HG03039 (cell line): ENCODE measurements at regions not wholly inside any gene's neighbourhood (a gene's known extent, or its start where the extent isn't known, plus 50 kb on each side); places are given as distances from the start of the nearest gene placed in this dataset.

ENCODE experiments used
- ATAC-seq: cut with Tn5 transposase; IDR thresholded peaks from one replicate; pipeline ENCODE4 v1.9.1; 2021; ENCODE audit warnings: mild to moderate bottlenecking, moderate library complexity; ENCODE audit not compliant: unreplicated experiment

- no peak for ATAC-seq
Observed at GRCh38 chr18:24560511-24560981, 100.1 kb downstream of the HRH4 start.

GRCh38 chr18:24561369-24561965, 101.0 kb downstream of the HRH4 start:
- ATAC-seq, result no peak

GRCh38 chr18:24567199-24567598, 106.8 kb downstream of the HRH4 start:
- ATAC-seq, result no peak

- no peak for ATAC-seq
Observed at GRCh38 chr18:24570716-24571115, 110.3 kb downstream of the HRH4 start.

- no peak for ATAC-seq
Observed at GRCh38 chr18:24582771-24583170, 122.3 kb downstream of the HRH4 start.

GRCh38 chr18:24584205-24584604, 123.8 kb downstream of the HRH4 start:
- ATAC-seq, result no peak

GRCh38 chr18:24584813-24585212, 124.4 kb downstream of the HRH4 start:
- ATAC-seq, result no peak

GRCh38 chr18:24585996-24586566, 125.6 kb downstream of the HRH4 start:
- ATAC-seq, result no peak

GRCh38 chr18:24586662-24587360, 126.4 kb downstream of the HRH4 start:
- no peak for ATAC-seq

GRCh38 chr18:24588440-24588839, 128.0 kb downstream of the HRH4 start:
- no peak for ATAC-seq

- no peak for ATAC-seq
Observed at GRCh38 chr18:24590946-24591345, 130.5 kb downstream of the HRH4 start.

GRCh38 chr18:24593401-24593800, 133.0 kb downstream of the HRH4 start:
- no peak for ATAC-seq

- ATAC-seq, result no peak
Observed at GRCh38 chr18:24593886-24594285, 133.4 kb downstream of the HRH4 start.

GRCh38 chr18:24595561-24596031, 135.2 kb downstream of the HRH4 start:
- no peak for ATAC-seq

- ATAC-seq, result no peak
Observed at GRCh38 chr18:24600076-24600654, 139.7 kb downstream of the HRH4 start.

- no peak for ATAC-seq
Observed at GRCh38 chr18:24601585-24601984, 141.1 kb downstream of the HRH4 start.

- no peak for ATAC-seq
Observed at GRCh38 chr18:24602201-24602600, 141.8 kb downstream of the HRH4 start.

GRCh38 chr18:24603151-24603550, 142.7 kb downstream of the HRH4 start:
- ATAC-seq, result no peak

GRCh38 chr18:24605444-24605843, 145.0 kb downstream of the HRH4 start:
- no peak for ATAC-seq

GRCh38 chr18:24609254-24609653, 148.8 kb downstream of the HRH4 start:
- ATAC-seq, result no peak

- ATAC-seq, result no peak
Observed at GRCh38 chr18:24611075-24611474, 150.6 kb downstream of the HRH4 start.
